ENCODE measurements at regions not wholly inside any gene's neighbourhood (a gene's known extent, or its start where the extent isn't known, plus 50 kb on each side); places are given as distances from the start of the nearest gene placed in this dataset.

DNA sequence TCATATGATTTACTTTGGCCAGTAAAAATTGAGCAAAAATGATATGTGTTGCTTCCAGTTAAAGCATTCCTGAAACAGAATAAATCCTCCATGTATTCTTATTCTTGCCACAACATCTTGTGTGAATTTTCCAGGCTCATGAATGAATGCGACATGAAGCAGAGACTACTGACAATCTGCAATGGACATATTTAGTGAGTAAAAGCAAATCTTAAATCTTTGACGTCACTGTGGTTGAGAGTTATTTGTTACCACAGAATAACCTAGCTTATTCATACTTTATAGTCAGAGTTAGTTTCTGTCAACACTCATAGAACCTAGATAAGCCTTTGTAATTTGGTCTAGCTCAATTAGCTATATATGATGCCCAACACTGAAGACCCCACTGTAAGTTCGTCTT, 1443.1 kb downstream of the PCDH9 start:
- TF ChIP-seq, protein P1, sequence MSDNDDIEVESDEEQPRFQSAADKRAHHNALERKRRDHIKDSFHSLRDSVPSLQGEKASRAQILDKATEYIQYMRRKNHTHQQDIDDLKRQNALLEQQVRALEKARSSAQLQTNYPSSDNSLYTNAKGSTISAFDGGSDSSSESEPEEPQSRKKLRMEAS (IDR thresholded peaks at IDR 0.05), result no peak
- TF ChIP-seq FOXM1 (IDR thresholded peaks at IDR 0.05; ENCODE audit: borderline replicate concordance, low read depth), result no peak
- no peak for TF ChIP-seq TAF1 (IDR thresholded peaks at IDR 0.05; ENCODE audit: low read depth)
- no peak for TF ChIP-seq EP300 (IDR thresholded peaks at IDR 0.05; ENCODE audit: borderline replicate concordance)
- TF ChIP-seq TCF12 (IDR thresholded peaks at IDR 0.05; ENCODE audit: low read depth), result no peak
- TF ChIP-seq ZBTB7A (IDR thresholded peaks at IDR 0.05; ENCODE audit: low read depth), result no peak
- TF ChIP-seq, protein P2, sequence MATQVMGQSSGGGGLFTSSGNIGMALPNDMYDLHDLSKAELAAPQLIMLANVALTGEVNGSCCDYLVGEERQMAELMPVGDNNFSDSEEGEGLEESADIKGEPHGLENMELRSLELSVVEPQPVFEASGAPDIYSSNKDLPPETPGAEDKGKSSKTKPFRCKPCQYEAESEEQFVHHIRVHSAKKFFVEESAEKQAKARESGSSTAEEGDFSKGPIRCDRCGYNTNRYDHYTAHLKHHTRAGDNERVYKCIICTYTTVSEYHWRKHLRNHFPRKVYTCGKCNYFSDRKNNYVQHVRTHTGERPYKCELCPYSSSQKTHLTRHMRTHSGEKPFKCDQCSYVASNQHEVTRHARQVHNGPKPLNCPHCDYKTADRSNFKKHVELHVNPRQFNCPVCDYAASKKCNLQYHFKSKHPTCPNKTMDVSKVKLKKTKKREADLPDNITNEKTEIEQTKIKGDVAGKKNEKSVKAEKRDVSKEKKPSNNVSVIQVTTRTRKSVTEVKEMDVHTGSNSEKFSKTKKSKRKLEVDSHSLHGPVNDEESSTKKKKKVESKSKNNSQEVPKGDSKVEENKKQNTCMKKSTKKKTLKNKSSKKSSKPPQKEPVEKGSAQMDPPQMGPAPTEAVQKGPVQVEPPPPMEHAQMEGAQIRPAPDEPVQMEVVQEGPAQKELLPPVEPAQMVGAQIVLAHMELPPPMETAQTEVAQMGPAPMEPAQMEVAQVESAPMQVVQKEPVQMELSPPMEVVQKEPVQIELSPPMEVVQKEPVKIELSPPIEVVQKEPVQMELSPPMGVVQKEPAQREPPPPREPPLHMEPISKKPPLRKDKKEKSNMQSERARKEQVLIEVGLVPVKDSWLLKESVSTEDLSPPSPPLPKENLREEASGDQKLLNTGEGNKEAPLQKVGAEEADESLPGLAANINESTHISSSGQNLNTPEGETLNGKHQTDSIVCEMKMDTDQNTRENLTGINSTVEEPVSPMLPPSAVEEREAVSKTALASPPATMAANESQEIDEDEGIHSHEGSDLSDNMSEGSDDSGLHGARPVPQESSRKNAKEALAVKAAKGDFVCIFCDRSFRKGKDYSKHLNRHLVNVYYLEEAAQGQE (IDR thresholded peaks at IDR 0.05; ENCODE audit: low read depth), result no peak
- no peak for TF ChIP-seq CEBPB (IDR thresholded peaks at IDR 0.05)
- no peak for TF ChIP-seq NFIC (IDR thresholded peaks at IDR 0.05)
- no peak for TF ChIP-seq RAD21 (IDR thresholded peaks at IDR 0.05; ENCODE audit: low read depth)
- TF ChIP-seq, protein P3, sequence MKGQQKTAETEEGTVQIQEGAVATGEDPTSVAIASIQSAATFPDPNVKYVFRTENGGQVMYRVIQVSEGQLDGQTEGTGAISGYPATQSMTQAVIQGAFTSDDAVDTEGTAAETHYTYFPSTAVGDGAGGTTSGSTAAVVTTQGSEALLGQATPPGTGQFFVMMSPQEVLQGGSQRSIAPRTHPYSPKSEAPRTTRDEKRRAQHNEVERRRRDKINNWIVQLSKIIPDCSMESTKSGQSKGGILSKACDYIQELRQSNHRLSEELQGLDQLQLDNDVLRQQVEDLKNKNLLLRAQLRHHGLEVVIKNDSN (IDR thresholded peaks at IDR 0.05), result no peak
- TF ChIP-seq EGR1 (IDR thresholded peaks at IDR 0.05), result no peak
- no peak for TF ChIP-seq CREB1 (IDR thresholded peaks at IDR 0.05; ENCODE audit: low read depth)
- TF ChIP-seq YY1 (IDR thresholded peaks at IDR 0.05; ENCODE audit: low read depth), result no peak
- no peak for TF ChIP-seq TEAD4 (IDR thresholded peaks at IDR 0.05)

DNA sequence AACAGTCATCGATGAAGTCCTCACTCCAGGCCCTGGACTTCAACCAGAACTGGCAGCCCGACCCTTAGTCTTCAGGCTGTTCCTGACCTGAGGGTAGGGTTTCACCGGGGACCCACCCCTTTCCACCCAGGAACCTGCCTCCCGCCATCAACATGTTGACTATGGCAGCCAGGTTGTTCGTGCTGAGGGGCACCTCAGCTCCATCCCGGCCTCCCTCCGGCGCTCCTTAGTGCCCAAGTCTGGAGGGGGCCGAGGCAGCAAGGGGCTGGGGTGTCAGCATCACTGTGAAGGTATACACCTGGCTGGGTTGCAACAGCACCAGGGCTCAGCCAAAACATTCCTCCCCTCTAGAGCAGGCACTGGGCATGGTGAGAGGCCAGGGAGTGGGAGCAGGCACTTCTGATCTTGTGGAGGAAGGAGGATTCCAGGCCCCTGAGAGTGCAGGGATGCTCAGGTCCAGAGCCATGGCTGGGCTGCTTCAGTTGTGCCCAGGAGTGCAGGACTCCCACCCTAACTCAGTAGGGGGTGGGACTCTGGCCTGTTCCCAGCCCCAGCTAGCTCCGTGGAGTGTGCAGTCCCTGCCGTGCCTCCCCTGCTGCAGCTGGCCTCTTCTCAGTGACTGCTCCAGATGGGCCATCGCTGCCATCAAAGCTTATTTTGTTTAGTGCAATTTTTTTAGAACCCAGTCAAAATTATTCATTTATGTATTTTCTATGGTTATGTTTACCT, 1445.9 kb downstream of the PCDH9 start:
- TF ChIP-seq, protein P1 (IDR thresholded peaks at IDR 0.05), result no peak
- TF ChIP-seq FOXM1 (IDR thresholded peaks at IDR 0.05; ENCODE audit: borderline replicate concordance, low read depth) (no peak), TAF1 (IDR thresholded peaks at IDR 0.05; ENCODE audit: low read depth) (no peak), CREB1 (IDR thresholded peaks at IDR 0.05; ENCODE audit: low read depth) (no peak), ZBTB7A (IDR thresholded peaks at IDR 0.05; ENCODE audit: low read depth) (no peak), TCF12 (IDR thresholded peaks at IDR 0.05; ENCODE audit: low read depth) (no peak), RAD21 (IDR thresholded peaks at IDR 0.05; ENCODE audit: low read depth) (no peak), NFIC (IDR thresholded peaks at IDR 0.05) (no peak), CEBPB (IDR thresholded peaks at IDR 0.05) (no peak), TEAD4 (IDR thresholded peaks at IDR 0.05) (no peak), EP300 (IDR thresholded peaks at IDR 0.05; ENCODE audit: borderline replicate concordance) (no peak), YY1 (IDR thresholded peaks at IDR 0.05; ENCODE audit: low read depth) (no peak), EGR1 (IDR thresholded peaks at IDR 0.05) (no peak)
- TF ChIP-seq, protein P3 (IDR thresholded peaks at IDR 0.05), result no peak
- TF ChIP-seq, protein P2 (IDR thresholded peaks at IDR 0.05; ENCODE audit: low read depth), result no peak

DNA sequence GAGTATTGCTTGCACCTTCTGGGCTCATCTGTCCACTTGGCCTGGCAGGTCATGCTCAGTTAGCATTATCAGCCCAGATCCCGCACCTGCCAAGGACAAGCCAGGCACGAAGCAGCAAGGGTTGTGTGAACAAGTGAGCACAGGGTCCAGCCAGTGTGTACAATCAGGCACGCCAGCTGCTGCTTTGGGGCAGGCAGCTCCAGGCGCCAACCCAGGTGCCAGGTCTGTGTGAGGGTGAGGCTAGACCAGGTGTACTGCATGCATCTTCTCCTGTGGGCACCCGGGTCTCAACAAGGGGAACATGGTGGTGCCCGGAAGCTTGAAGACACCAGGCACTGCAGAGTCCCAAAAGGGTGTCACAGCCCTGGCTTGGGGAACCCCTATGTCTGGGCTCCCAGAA, 1446.8 kb downstream of the PCDH9 start:
- TF ChIP-seq RAD21 (IDR thresholded peaks at IDR 0.05; ENCODE audit: low read depth) (no peak), TCF12 (IDR thresholded peaks at IDR 0.05; ENCODE audit: low read depth) (no peak), EP300 (IDR thresholded peaks at IDR 0.05; ENCODE audit: borderline replicate concordance) (no peak), ZBTB7A (IDR thresholded peaks at IDR 0.05; ENCODE audit: low read depth) (no peak), NFIC (IDR thresholded peaks at IDR 0.05) (no peak), YY1 (IDR thresholded peaks at IDR 0.05; ENCODE audit: low read depth) (no peak), TEAD4 (IDR thresholded peaks at IDR 0.05) (no peak), TAF1 (IDR thresholded peaks at IDR 0.05; ENCODE audit: low read depth) (no peak), CEBPB (IDR thresholded peaks at IDR 0.05) (no peak), EGR1 (IDR thresholded peaks at IDR 0.05) (no peak)
- TF ChIP-seq, protein P3 (IDR thresholded peaks at IDR 0.05), result no peak
- TF ChIP-seq, protein P1 (IDR thresholded peaks at IDR 0.05), result no peak
- TF ChIP-seq, protein P2 (IDR thresholded peaks at IDR 0.05; ENCODE audit: low read depth), result no peak
